ENCODE measurements at regions not wholly inside any gene's neighbourhood (a gene's known extent, or its start where the extent isn't known, plus 50 kb on each side); places are given as distances from the start of the nearest gene placed in this dataset.

DNA sequence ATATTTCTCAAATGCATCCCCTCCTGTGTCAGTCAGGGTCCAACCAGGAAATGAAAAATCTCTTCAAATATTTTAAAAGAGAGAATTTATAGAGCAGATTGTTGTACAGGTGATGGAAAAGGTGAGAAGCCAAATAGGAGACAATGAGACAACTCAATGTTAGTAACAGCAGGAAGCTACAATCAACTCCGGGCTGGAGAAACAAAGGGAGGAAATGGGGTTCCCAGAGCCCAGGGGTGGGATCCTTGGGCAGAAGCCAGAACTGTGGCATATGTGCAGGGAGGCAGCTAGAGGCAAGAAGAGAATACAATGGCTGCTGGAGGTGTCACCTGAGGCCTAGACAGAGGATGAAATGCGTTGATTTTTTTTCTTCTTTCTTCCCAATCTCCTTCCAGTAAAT is 361.8 kb upstream of the ACTBL2 start:
- TF ChIP-seq, protein P1, sequence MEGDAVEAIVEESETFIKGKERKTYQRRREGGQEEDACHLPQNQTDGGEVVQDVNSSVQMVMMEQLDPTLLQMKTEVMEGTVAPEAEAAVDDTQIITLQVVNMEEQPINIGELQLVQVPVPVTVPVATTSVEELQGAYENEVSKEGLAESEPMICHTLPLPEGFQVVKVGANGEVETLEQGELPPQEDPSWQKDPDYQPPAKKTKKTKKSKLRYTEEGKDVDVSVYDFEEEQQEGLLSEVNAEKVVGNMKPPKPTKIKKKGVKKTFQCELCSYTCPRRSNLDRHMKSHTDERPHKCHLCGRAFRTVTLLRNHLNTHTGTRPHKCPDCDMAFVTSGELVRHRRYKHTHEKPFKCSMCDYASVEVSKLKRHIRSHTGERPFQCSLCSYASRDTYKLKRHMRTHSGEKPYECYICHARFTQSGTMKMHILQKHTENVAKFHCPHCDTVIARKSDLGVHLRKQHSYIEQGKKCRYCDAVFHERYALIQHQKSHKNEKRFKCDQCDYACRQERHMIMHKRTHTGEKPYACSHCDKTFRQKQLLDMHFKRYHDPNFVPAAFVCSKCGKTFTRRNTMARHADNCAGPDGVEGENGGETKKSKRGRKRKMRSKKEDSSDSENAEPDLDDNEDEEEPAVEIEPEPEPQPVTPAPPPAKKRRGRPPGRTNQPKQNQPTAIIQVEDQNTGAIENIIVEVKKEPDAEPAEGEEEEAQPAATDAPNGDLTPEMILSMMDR (IDR thresholded peaks at IDR 0.05; ENCODE audit: partially characterized antibody, unreplicated experiment): no peak
- no peak for DNase-seq
- Mint-ChIP-seq H3K4me1 (ENCODE audit: low read depth, unreplicated experiment) (peaks cover 3% of the 10 kb centered on the region), H3K27ac (ENCODE audit: unreplicated experiment) (no peak overlapping the region), H3K4me3 (ENCODE audit: unreplicated experiment) (no peak overlapping the region), H3K9me3 (ENCODE audit: unreplicated experiment) (no peaks in the 10 kb centered on the region), H3K27me3 (ENCODE audit: unreplicated experiment) (no peaks in the 10 kb centered on the region), H3K36me3 (ENCODE audit: unreplicated experiment) (no peaks in the 10 kb centered on the region)

GRCh38 chr5:57843059-57843367 is 360.4 kb upstream of the ACTBL2 start:
- no peaks in the 10 kb centered on the region for H3K36me3 Mint-ChIP-seq (ENCODE audit: unreplicated experiment)
- H3K9me3 Mint-ChIP-seq (ENCODE audit: unreplicated experiment): no peaks in the 10 kb centered on the region
- no peaks in the 10 kb centered on the region for H3K27me3 Mint-ChIP-seq (ENCODE audit: unreplicated experiment)
- DNase-seq: no peak
- H3K4me3 Mint-ChIP-seq (ENCODE audit: unreplicated experiment): no peak overlapping the region
- no peak overlapping the region for H3K27ac Mint-ChIP-seq (ENCODE audit: unreplicated experiment)
- H3K4me1 Mint-ChIP-seq (ENCODE audit: low read depth, unreplicated experiment): peaks cover 3% of the 10 kb centered on the region
- TF ChIP-seq, protein P1 (IDR thresholded peaks at IDR 0.05; ENCODE audit: partially characterized antibody, unreplicated experiment): no peak

DNA sequence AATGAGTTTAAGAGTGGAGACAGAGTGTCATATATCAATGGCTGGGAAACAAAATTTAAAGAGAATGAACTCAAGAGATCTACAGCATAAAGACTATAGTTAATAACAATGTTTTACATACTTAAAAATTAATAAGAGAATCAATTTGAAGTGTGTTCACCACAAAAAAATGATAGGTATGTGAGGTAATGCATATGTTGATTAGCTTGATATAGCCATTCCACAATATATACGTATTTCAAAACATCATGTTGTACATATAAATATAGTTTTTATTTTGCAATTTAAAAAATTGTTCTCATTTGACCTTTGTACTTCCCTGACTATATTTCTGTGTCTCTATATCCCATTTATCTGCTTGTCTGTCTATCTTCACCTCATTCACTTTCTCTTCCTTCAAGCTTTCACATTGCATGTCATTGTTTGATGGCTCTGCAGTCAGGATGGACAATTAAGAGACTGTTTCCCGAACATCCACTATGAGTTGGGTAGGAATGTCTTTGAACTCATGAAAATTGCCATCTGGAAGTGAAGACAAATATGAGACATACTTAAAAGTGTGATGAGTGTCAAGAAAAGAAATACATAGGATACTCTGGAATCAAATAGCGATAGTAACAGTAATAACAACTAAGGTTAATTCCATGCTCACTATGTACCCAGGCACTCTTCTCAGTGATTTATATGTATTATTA is 359.9 kb upstream of the ACTBL2 start:
- Mint-ChIP-seq H3K36me3 (ENCODE audit: unreplicated experiment) (no peaks in the 10 kb centered on the region), H3K9me3 (ENCODE audit: unreplicated experiment) (no peaks in the 10 kb centered on the region), H3K27me3 (ENCODE audit: unreplicated experiment) (no peaks in the 10 kb centered on the region), H3K4me3 (ENCODE audit: unreplicated experiment) (no peak overlapping the region), H3K4me1 (ENCODE audit: low read depth, unreplicated experiment) (peaks cover 3% of the 10 kb centered on the region), H3K27ac (ENCODE audit: unreplicated experiment) (no peak overlapping the region)
- TF ChIP-seq, protein P1 (IDR thresholded peaks at IDR 0.05; ENCODE audit: partially characterized antibody, unreplicated experiment): no peak
- DNase-seq: no peak

- Mint-ChIP-seq H3K4me1 (ENCODE audit: low read depth, unreplicated experiment) (peaks cover 3% of the 10 kb centered on the region), H3K27me3 (ENCODE audit: unreplicated experiment) (no peaks in the 10 kb centered on the region), H3K4me3 (ENCODE audit: unreplicated experiment) (no peak overlapping the region), H3K9me3 (ENCODE audit: unreplicated experiment) (no peaks in the 10 kb centered on the region), H3K36me3 (ENCODE audit: unreplicated experiment) (no peaks in the 10 kb centered on the region), H3K27ac (ENCODE audit: unreplicated experiment) (no peak overlapping the region)
- no peak for DNase-seq
- TF ChIP-seq, protein P1 (IDR thresholded peaks at IDR 0.05; ENCODE audit: partially characterized antibody, unreplicated experiment): no peak
Measured at GRCh38 chr5:57841676-57842363, 359.2 kb upstream of the ACTBL2 start.

DNA sequence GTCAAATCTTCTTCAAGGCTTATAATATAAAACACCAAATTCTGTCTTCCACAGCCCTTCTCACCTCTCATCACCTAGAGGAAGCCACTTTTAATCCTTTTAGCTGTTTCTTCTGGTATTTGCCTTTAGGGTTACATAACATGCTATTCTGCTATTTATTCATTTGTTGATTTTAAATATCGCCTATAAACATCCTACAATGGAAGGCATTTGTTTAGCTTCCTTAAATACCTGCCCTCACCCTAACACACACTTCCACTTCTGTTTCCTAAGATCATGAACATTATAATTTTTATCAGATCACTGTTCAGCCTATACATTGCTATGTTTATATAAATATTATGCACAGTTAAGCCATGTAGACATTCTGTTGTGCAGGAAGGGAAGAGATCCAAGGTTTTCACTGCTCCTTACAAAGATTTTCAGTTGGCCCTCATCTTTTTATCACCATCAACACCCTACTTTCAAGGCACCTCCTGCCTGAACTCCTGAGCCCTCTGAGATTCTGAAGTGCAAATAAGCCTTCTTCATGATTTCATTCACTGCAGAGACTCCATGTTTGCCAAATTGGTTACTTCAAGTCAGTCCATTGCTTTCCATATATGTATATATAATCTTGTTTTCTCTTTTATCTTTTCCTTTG is 356.9 kb upstream of the ACTBL2 start:
- no peaks in the 10 kb centered on the region for H3K27me3 Mint-ChIP-seq (ENCODE audit: unreplicated experiment)
- TF ChIP-seq, protein P1 (IDR thresholded peaks at IDR 0.05; ENCODE audit: partially characterized antibody, unreplicated experiment): no peak
- no peaks in the 10 kb centered on the region for H3K9me3 Mint-ChIP-seq (ENCODE audit: unreplicated experiment)
- H3K4me3 Mint-ChIP-seq (ENCODE audit: unreplicated experiment): no peak overlapping the region
- H3K36me3 Mint-ChIP-seq (ENCODE audit: unreplicated experiment): no peaks in the 10 kb centered on the region
- peaks cover 9% of the 10 kb centered on the region for H3K4me1 Mint-ChIP-seq (ENCODE audit: low read depth, unreplicated experiment)
- H3K27ac Mint-ChIP-seq (ENCODE audit: unreplicated experiment): no peak overlapping the region
- DNase-seq: no peak
